VCaP (cell line): ENCODE measurements at regions not wholly inside any gene's neighbourhood (a gene's known extent, or its start where the extent isn't known, plus 50 kb on each side); places are given as distances from the start of the nearest gene placed in this dataset.

Experiments used
- H3K27ac ChIP-seq: fragments of 450-650 bp; 2 replicates; pipeline ENCODE4 v1.5.1; 2017
- CTCF ChIP-seq: fragments of 450-650 bp; conservative IDR thresholded peaks from 2 replicates; pipeline ENCODE4 v1.5.1; 2017; ENCODE audit warnings: mild to moderate bottlenecking, moderate library complexity

DNA sequence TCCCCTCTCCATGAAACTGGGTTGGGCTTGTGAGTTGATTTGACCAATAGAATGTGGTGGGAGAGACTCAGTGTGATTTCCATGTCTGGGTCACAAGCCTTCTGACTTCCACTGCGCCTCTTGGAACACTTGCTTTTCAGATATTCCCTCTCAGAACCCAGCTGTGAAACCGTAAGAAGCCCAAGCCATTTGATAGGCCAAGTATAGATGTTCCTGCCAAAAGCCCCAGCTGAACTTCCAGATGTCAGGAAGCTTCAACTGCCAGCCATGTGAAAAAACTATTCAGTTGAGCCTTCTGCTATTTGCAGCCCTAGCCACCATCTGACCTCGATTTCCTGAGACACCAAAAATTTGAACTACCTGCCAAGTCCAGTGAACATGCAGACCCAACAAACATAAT lies 387.8 kb upstream of the GJE1 start:
- no peak overlapping the region for H3K27ac ChIP-seq

GRCh38 chr6:141744194-141744925 lies 388.4 kb upstream of the GJE1 start:
- H3K27ac ChIP-seq, result no peak overlapping the region
- no peak for TF ChIP-seq CTCF

More for the DNA sequence above, 387.8 kb upstream of the GJE1 start:
- TF ChIP-seq CTCF, result no peak

DNA sequence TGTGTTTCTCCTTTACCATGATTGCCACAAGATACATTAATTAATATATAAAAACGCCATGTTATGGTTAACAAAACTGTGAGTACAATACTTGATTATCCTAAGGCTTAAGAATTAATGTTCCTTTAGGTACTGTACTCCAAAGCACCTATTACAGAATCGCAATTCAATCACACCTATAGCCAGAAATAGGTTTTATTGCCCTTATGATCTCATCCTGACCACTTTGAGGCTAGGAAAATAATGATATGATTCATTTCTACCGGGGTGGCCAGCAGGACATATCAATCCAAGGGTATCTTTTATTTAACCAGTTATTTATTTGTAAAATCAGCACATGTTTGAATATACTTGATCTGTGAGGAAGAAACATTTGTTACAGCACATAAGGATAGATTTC lies 396.6 kb upstream of the GJE1 start:
- TF ChIP-seq CTCF, result no peak
- no peak overlapping the region for H3K27ac ChIP-seq

DNA sequence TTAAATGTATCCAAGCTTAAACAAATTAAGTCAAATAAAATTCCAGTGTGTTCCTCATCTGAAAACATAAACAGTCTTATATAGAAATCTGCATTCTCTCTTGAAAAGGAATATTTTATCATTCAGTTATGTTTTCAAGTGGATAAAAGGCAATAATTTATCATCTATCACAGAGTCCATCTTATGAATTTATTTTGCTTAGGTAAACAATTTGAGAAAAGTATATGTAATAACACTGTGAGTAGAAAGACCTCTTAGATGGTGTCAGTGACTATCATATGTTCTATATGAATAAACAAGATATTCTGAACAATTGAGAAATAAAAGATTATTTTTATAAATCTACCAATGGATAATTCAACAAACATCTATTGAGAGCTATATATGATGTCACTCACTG lies 397.6 kb upstream of the GJE1 start:
- H3K27ac ChIP-seq, result no peak overlapping the region
- no peak for TF ChIP-seq CTCF

DNA sequence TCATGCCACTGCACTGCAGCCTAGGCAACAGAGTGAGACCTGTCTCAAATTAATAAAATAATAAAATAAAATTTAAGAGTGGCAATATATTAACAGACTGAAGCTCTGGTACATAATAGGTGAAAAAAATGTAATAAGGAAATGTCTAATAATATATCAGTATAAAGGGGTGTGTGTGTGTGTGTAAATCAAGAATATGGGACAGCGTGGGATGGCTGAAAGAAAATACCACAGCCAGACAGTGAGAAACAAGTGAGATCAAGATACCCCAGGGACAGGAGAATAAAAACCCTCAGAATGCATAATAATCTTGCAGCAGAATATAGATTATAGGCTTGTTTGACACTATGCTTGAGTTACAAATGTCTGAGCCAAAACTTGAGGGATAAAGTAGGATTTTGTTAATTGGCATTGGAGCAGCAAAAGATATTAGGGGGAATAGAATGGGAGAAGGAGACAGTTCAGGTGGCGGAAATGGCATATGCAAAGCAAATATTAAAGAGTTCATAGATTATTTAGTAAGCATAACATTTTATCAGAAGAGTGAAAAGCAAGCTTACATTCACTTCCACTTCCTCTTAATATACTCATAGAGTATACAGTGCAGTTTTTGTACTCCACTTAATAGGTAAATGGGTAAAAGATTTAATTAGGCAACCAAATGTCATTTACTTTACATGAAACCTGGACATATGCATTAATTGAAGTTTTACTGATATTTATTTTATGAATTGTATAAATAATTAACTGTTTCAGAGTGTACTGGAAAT lies 398.5 kb upstream of the GJE1 start:
- TF ChIP-seq CTCF, result no peak
- no peak overlapping the region for H3K27ac ChIP-seq

GRCh38 chr6:141729146-141729545 lies 403.6 kb upstream of the GJE1 start:
- no peak overlapping the region for H3K27ac ChIP-seq
- TF ChIP-seq CTCF, result no peak

- no peak for TF ChIP-seq CTCF
- no peak overlapping the region for H3K27ac ChIP-seq
These were observed 404.4 kb upstream of the GJE1 start for GRCh38 chr6:141728330-141728729.
